Chondrocyte (in vitro differentiated cells): ENCODE measurements at regions not wholly inside any gene's neighbourhood (a gene's known extent, or its start where the extent isn't known, plus 50 kb on each side); places are given as distances from the start of the nearest gene placed in this dataset.
A peak's percentile ranks its signal among the peaks of the same experiment; 100 is the strongest.

ENCODE experiments used
- DNase-seq: peaks from one replicate; pipeline ENCODE4 v3.0.0; 2021; ENCODE audit warnings: mixed read lengths, low spot score
- H3K27ac Mint-ChIP-seq: one replicate; pipeline ENCODE4 v1.8.0; 2021; ENCODE audit warnings: mild to moderate bottlenecking, moderate library complexity, mixed read lengths; ENCODE audit not compliant: unreplicated experiment
- H3K27me3 Mint-ChIP-seq: 2 replicates; pipeline ENCODE4 v1.8.0; 2021; ENCODE audit warnings: low read depth, mixed read lengths
- H3K36me3 Mint-ChIP-seq: 2 replicates; pipeline ENCODE4 v1.8.0; 2021; ENCODE audit warnings: low read depth, mixed read lengths
- H3K4me1 Mint-ChIP-seq: 2 replicates; pipeline ENCODE4 v1.8.0; 2021; ENCODE audit warnings: low read depth, mild to moderate bottlenecking, mixed read lengths
- H3K4me3 Mint-ChIP-seq: one replicate; pipeline ENCODE4 v1.8.0; 2021; ENCODE audit warnings: mild to moderate bottlenecking, moderate library complexity, mixed read lengths; ENCODE audit not compliant: unreplicated experiment
- H3K9me3 Mint-ChIP-seq: 2 replicates; pipeline ENCODE4 v1.8.0; 2021; ENCODE audit warnings: low read depth, mixed read lengths
- CTCF ChIP-seq: fragments of 200-600 bp; sonication (generic); IDR thresholded peaks from 2 replicates; pipeline ENCODE4 v1.5.0; 2021; ENCODE audit warnings: antibody characterized with exemption, mild to moderate bottlenecking, moderate library complexity

GRCh38 chr9:108565651-108566378 lies 290.0 kb downstream of the ACTL7B start:
- Mint-ChIP-seq H3K4me3 (no peak overlapping the region), H3K4me1 (peaks cover 4% of the 10 kb centered on the region), H3K36me3 (no peaks in the 10 kb centered on the region), H3K27me3 (peaks cover 6% of the 10 kb centered on the region), H3K27ac (no peak overlapping the region), H3K9me3 (no peaks in the 10 kb centered on the region)
- DNase-seq = no peak
- TF ChIP-seq CTCF = peak; percentile 98

DNA sequence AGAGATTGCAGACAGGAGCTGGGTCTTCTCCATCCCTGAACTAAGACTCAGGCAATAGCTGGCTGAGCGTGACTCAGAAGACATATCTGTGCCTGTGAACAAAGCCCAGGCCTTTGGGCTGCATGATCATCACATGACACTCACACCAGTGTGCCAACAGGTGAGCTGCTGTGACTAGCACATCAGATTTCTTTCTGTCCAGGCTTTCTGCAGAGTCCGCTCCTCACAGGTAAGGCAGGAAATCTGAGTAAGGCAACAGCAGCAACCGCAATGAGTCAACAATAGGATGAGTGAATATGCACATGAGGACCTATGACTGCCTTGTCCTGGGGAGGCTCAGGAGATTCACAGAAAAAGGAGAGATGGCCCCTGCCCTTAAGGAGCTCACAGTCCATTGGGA lies 293.6 kb downstream of the ACTL7B start:
- no peak for TF ChIP-seq CTCF
- H3K36me3 Mint-ChIP-seq = no peaks in the 10 kb centered on the region
- H3K4me3 Mint-ChIP-seq = no peak overlapping the region
- H3K27me3 Mint-ChIP-seq = peaks cover 4% of the 10 kb centered on the region
- no peaks in the 10 kb centered on the region for H3K9me3 Mint-ChIP-seq
- no peak overlapping the region for H3K27ac Mint-ChIP-seq
- DNase-seq = no peak
- peaks cover 4% of the 10 kb centered on the region for H3K4me1 Mint-ChIP-seq

DNA sequence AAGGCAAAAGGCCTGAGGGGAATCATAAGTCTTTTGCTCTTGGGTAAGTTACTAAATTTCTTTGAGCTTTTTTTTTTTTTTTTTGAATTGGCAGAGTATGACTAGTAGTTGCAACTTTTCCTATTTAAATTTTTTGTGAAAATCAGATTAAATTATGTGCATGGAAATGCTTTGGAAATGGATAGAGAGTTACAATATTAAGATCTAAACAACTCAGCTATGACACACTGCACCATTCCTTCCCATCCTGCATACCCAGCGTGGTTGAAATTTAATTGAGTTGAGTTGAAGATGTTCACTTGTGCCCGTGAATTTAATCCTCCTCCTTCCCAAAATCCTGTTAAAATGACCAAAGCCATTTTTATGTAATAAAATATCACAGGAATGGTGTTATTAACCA lies 296.4 kb downstream of the ACTL7B start:
- H3K27me3 Mint-ChIP-seq = peaks cover 4% of the 10 kb centered on the region
- DNase-seq = no peak
- no peaks in the 10 kb centered on the region for H3K36me3 Mint-ChIP-seq
- H3K4me1 Mint-ChIP-seq = no peaks in the 10 kb centered on the region
- H3K27ac Mint-ChIP-seq = no peak overlapping the region
- no peaks in the 10 kb centered on the region for H3K9me3 Mint-ChIP-seq
- TF ChIP-seq CTCF = no peak
- no peak overlapping the region for H3K4me3 Mint-ChIP-seq

DNA sequence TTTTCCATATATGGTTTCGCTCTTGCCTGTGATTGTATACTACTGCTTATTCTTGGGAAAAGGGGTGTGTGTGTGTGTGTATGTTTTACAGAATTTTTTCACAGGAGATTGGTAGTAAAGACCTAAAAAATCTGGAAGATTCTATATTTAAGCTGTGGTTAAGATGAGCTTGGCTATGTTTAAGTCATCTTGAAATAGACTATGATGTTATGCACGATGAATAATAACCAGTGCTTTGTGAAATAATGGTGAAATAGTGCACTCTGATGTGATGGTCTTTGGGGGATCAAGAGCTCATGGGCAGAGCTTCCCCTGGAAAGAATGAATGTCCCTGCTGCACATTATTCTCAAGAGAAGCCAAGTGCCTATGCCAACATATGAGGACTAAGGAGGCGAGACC lies 301.0 kb downstream of the ACTL7B start:
- Mint-ChIP-seq H3K27me3 (peaks cover 4% of the 10 kb centered on the region), H3K27ac (no peak overlapping the region), H3K9me3 (no peaks in the 10 kb centered on the region), H3K36me3 (no peaks in the 10 kb centered on the region), H3K4me3 (no peak overlapping the region), H3K4me1 (peaks cover 20% of the 10 kb centered on the region)
- no peak for DNase-seq
- TF ChIP-seq CTCF = no peak

DNA sequence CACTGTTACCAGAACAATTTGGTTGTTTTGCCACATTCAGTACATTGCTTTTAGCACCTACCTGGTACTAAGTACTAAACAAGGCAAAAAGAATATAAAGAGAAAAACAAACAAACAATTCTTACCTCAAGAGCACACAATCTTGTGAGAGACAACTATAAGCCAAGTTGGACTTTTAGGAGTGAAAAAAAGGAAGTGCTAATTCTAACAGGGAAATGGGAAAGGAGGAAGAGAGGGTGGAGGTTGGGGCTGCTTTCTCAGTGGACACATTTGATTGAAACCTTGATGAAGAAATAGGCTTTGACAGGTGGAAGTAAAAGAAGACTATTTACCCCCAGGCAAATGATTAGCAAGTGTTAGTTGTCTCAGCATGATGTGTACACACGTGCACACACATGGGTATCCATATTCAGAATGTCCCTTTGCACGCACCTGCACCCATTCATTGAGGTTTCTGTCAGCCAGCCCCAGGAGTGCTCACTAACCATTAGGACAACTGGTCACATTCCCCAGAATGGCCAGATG lies 302.6 kb downstream of the ACTL7B start:
- no peak for TF ChIP-seq CTCF
- Mint-ChIP-seq H3K9me3 (no peaks in the 10 kb centered on the region), H3K4me3 (no peak overlapping the region), H3K27ac (no peak overlapping the region), H3K27me3 (peaks cover 4% of the 10 kb centered on the region), H3K36me3 (no peaks in the 10 kb centered on the region), H3K4me1 (peaks cover 20% of the 10 kb centered on the region)
- DNase-seq = no peak
